ENCODE measurements at regions not wholly inside any gene's neighbourhood (a gene's known extent, or its start where the extent isn't known, plus 50 kb on each side); places are given as distances from the start of the nearest gene placed in this dataset.

- Histone ChIP-seq H3K36me3 (replicated peaks) (no peaks in the 10 kb centered on the region), H3K4me3 (ENCODE audit: low read depth, low read length) (no peak overlapping the region), H3K27me3 (replicated peaks) (no peaks in the 10 kb centered on the region), H3K27ac (no peak overlapping the region)
- in situ Hi-C loops (cut with HindIII; ENCODE audit: low pct_ligation_motif_present, low sequenced_read_pairs) = no loop called here
- no peak for DNase-seq
- no peak for TF ChIP-seq CTCF (IDR thresholded peaks at IDR 0.05; ENCODE audit: low read depth, low read length, missing control alignments)
Observed at GRCh38 chr3:70763894-70764293, 451.5 kb upstream of the MDFIC2 start.

GRCh38 chr3:70757658-70758057 lies 445.2 kb upstream of the MDFIC2 start:
- TF ChIP-seq CTCF (IDR thresholded peaks at IDR 0.05; ENCODE audit: low read depth, low read length, missing control alignments) = no peak
- no peak for DNase-seq
- in situ Hi-C loops (cut with HindIII; ENCODE audit: low pct_ligation_motif_present, low sequenced_read_pairs) = no loop called here
- Histone ChIP-seq H3K27me3 (replicated peaks) (no peaks in the 10 kb centered on the region), H3K36me3 (replicated peaks) (no peaks in the 10 kb centered on the region), H3K27ac (no peak overlapping the region), H3K4me3 (ENCODE audit: low read depth, low read length) (no peak overlapping the region)

- H3K27ac ChIP-seq = no peak overlapping the region
- no peak overlapping the region for H3K4me3 ChIP-seq (ENCODE audit: low read depth, low read length)
- DNase-seq = no peak
- no peaks in the 10 kb centered on the region for H3K27me3 ChIP-seq (replicated peaks)
- in situ Hi-C loops (cut with HindIII; ENCODE audit: low pct_ligation_motif_present, low sequenced_read_pairs) = no loop called here
- TF ChIP-seq CTCF (IDR thresholded peaks at IDR 0.05; ENCODE audit: low read depth, low read length, missing control alignments) = no peak
- H3K36me3 ChIP-seq (replicated peaks) = no peaks in the 10 kb centered on the region
Observed at GRCh38 chr3:70755526-70755925, 443.1 kb upstream of the MDFIC2 start.

GRCh38 chr3:70754314-70754713 lies 441.9 kb upstream of the MDFIC2 start:
- Histone ChIP-seq H3K27ac (no peak overlapping the region), H3K36me3 (replicated peaks) (no peaks in the 10 kb centered on the region), H3K27me3 (replicated peaks) (no peaks in the 10 kb centered on the region), H3K4me3 (ENCODE audit: low read depth, low read length) (no peak overlapping the region)
- no peak for TF ChIP-seq CTCF (IDR thresholded peaks at IDR 0.05; ENCODE audit: low read depth, low read length, missing control alignments)
- no peak for DNase-seq
- in situ Hi-C loops (cut with HindIII; ENCODE audit: low pct_ligation_motif_present, low sequenced_read_pairs) = no loop called here

GRCh38 chr3:70753572-70753971 lies 441.1 kb upstream of the MDFIC2 start:
- no peak overlapping the region for H3K4me3 ChIP-seq (ENCODE audit: low read depth, low read length)
- TF ChIP-seq CTCF (IDR thresholded peaks at IDR 0.05; ENCODE audit: low read depth, low read length, missing control alignments) = peak; percentile 47
- H3K36me3 ChIP-seq (replicated peaks) = no peaks in the 10 kb centered on the region
- H3K27ac ChIP-seq = no peak overlapping the region
- no peaks in the 10 kb centered on the region for H3K27me3 ChIP-seq (replicated peaks)
- no peak for DNase-seq
- in situ Hi-C loops (cut with HindIII; ENCODE audit: low pct_ligation_motif_present, low sequenced_read_pairs) = no loop called here

GRCh38 chr3:70752051-70752450 lies 439.6 kb upstream of the MDFIC2 start:
- H3K4me3 ChIP-seq (ENCODE audit: low read depth, low read length) = no peak overlapping the region
- TF ChIP-seq CTCF (IDR thresholded peaks at IDR 0.05; ENCODE audit: low read depth, low read length, missing control alignments) = no peak
- no peak for DNase-seq
- in situ Hi-C loops (cut with HindIII; ENCODE audit: low pct_ligation_motif_present, low sequenced_read_pairs) = no loop called here
- no peak overlapping the region for H3K27ac ChIP-seq
- no peaks in the 10 kb centered on the region for H3K27me3 ChIP-seq (replicated peaks)
- H3K36me3 ChIP-seq (replicated peaks) = no peaks in the 10 kb centered on the region

Data from brain microvascular endothelial cell (primary cell).